ENCODE measurements at regions not wholly inside any gene's neighbourhood (a gene's known extent, or its start where the extent isn't known, plus 50 kb on each side); places are given as distances from the start of the nearest gene placed in this dataset.

DNA sequence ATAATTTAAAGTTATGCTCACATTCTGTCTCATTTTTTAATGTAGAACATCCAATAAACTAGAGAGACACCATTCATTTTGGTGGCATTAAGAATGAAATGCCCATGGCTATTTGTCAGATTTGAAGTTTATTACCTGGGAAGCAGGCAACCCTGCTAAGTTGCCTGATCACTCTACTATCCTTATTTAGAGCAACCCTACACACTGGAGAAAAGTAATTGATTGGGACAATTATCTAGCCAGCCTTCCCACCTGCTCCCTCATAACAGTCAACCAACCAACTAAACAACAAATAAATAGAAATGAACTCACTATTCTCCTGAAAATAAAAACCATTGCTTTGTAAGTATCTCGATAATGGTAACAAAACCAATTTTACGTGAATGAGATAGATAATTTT is 1129.0 kb upstream of the TENM4 start:
- no peak overlapping the region for H3K27ac Mint-ChIP-seq
- POLR2A ChIA-PET, result no interaction called here
- H3K36me3 Mint-ChIP-seq, result no peaks in the 10 kb centered on the region
- H3K4me3 Mint-ChIP-seq, result no peak overlapping the region
- H3K4me1 Mint-ChIP-seq, result no peaks in the 10 kb centered on the region
- DNase-seq, result no peak
- no peaks in the 10 kb centered on the region for H3K27me3 Mint-ChIP-seq
- no peak for ATAC-seq (ENCODE audit: low read depth)
- peaks cover 14% of the 10 kb centered on the region for H3K9me3 Mint-ChIP-seq

GRCh38 chr11:80565231-80565630 is 1124.4 kb upstream of the TENM4 start:
- DNase-seq, result no peak
- Mint-ChIP-seq H3K27ac (no peak overlapping the region), H3K36me3 (no peaks in the 10 kb centered on the region), H3K9me3 (no peaks in the 10 kb centered on the region), H3K4me1 (no peaks in the 10 kb centered on the region), H3K4me3 (no peak overlapping the region), H3K27me3 (no peaks in the 10 kb centered on the region)
- POLR2A ChIA-PET, result no interaction called here
- ATAC-seq (ENCODE audit: low read depth), result no peak

- Mint-ChIP-seq H3K27me3 (no peaks in the 10 kb centered on the region), H3K9me3 (peaks cover 3% of the 10 kb centered on the region), H3K27ac (no peak overlapping the region), H3K4me1 (no peaks in the 10 kb centered on the region), H3K4me3 (no peak overlapping the region), H3K36me3 (no peaks in the 10 kb centered on the region)
- DNase-seq (no peak), ATAC-seq (ENCODE audit: low read depth) (no peak)
- POLR2A ChIA-PET, result no interaction called here
Measured at GRCh38 chr11:80562523-80563125, 1121.8 kb upstream of the TENM4 start.

DNA sequence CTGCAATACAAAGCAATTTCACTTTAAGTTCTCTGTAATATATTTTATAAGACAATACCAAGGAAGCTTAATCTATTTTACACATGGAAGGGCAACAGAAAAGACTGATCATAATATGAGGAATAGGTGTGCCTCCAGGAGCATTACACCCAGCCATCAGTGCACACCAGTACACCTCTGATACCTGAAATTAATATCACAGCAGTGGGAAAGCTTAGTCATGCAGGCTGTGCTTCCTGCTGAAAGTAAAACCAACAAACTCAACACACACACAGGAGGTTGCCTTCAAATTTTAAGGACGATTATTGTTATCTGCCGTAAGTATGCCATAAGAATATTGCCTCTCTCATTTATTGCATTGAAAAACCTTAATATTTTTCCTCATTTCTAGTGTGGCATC is 1119.1 kb upstream of the TENM4 start:
- Mint-ChIP-seq H3K4me1 (no peaks in the 10 kb centered on the region), H3K9me3 (peaks cover 6% of the 10 kb centered on the region), H3K27ac (no peak overlapping the region), H3K36me3 (no peaks in the 10 kb centered on the region), H3K27me3 (no peaks in the 10 kb centered on the region), H3K4me3 (no peak overlapping the region)
- POLR2A ChIA-PET, result no interaction called here
- DNase-seq, result no peak
- no peak for ATAC-seq (ENCODE audit: low read depth)

GRCh38 chr11:80553565-80553964 is 1112.7 kb upstream of the TENM4 start:
- Mint-ChIP-seq H3K4me1 (no peaks in the 10 kb centered on the region), H3K36me3 (no peaks in the 10 kb centered on the region), H3K9me3 (peaks cover 9% of the 10 kb centered on the region), H3K27ac (no peak overlapping the region), H3K4me3 (no peak overlapping the region), H3K27me3 (no peaks in the 10 kb centered on the region)
- POLR2A ChIA-PET, result no interaction called here
- no peak for DNase-seq
- ATAC-seq (ENCODE audit: low read depth), result no peak

- POLR2A ChIA-PET, result no interaction called here
Measured at GRCh38 chr11:80542704-80543103, 1101.9 kb upstream of the TENM4 start.

GRCh38 chr11:80538040-80538439 is 1097.2 kb upstream of the TENM4 start:
- ATAC-seq (ENCODE audit: low read depth) (no peak), DNase-seq (no peak)
- Mint-ChIP-seq H3K27me3 (no peaks in the 10 kb centered on the region), H3K4me1 (no peaks in the 10 kb centered on the region), H3K9me3 (peaks cover 6% of the 10 kb centered on the region), H3K4me3 (no peak overlapping the region), H3K36me3 (no peaks in the 10 kb centered on the region), H3K27ac (no peak overlapping the region)
- POLR2A ChIA-PET, result no interaction called here

More at GRCh38 chr11:80542704-80543103, 1101.9 kb upstream of the TENM4 start:
- H3K36me3 Mint-ChIP-seq, result no peaks in the 10 kb centered on the region
- no peaks in the 10 kb centered on the region for H3K27me3 Mint-ChIP-seq
- DNase-seq (no peak), ATAC-seq (ENCODE audit: low read depth) (no peak)
- no peaks in the 10 kb centered on the region for H3K4me1 Mint-ChIP-seq
- peaks cover 4% of the 10 kb centered on the region for H3K9me3 Mint-ChIP-seq
- no peak overlapping the region for H3K27ac Mint-ChIP-seq
- H3K4me3 Mint-ChIP-seq, result no peak overlapping the region

GRCh38 chr11:80533463-80533862 is 1092.6 kb upstream of the TENM4 start:
- no peak overlapping the region for H3K27ac Mint-ChIP-seq
- H3K27me3 Mint-ChIP-seq, result no peaks in the 10 kb centered on the region
- DNase-seq (no peak), ATAC-seq (ENCODE audit: low read depth) (no peak)
- no peaks in the 10 kb centered on the region for H3K4me1 Mint-ChIP-seq
- POLR2A ChIA-PET, result no interaction called here
- H3K36me3 Mint-ChIP-seq, result no peaks in the 10 kb centered on the region
- peaks cover 6% of the 10 kb centered on the region for H3K9me3 Mint-ChIP-seq
- no peak overlapping the region for H3K4me3 Mint-ChIP-seq

GRCh38 chr11:80532633-80533232 is 1091.9 kb upstream of the TENM4 start:
- ATAC-seq (ENCODE audit: low read depth), result no peak
- H3K36me3 Mint-ChIP-seq, result no peaks in the 10 kb centered on the region
- no peak overlapping the region for H3K4me3 Mint-ChIP-seq
- no peaks in the 10 kb centered on the region for H3K27me3 Mint-ChIP-seq
- no peak overlapping the region for H3K27ac Mint-ChIP-seq
- peaks cover 5% of the 10 kb centered on the region for H3K9me3 Mint-ChIP-seq
- POLR2A ChIA-PET, result no interaction called here
- H3K4me1 Mint-ChIP-seq, result no peaks in the 10 kb centered on the region
- no peak for DNase-seq

- ATAC-seq (ENCODE audit: low read depth), result no peak
- H3K9me3 Mint-ChIP-seq, result peaks cover 4% of the 10 kb centered on the region
- no peak overlapping the region for H3K4me3 Mint-ChIP-seq
- no peak for DNase-seq
- H3K27ac Mint-ChIP-seq, result no peak overlapping the region
- no peaks in the 10 kb centered on the region for H3K4me1 Mint-ChIP-seq
- H3K27me3 Mint-ChIP-seq, result no peaks in the 10 kb centered on the region
- no peaks in the 10 kb centered on the region for H3K36me3 Mint-ChIP-seq
- POLR2A ChIA-PET, result no interaction called here
Measured at GRCh38 chr11:80529726-80530125, 1088.9 kb upstream of the TENM4 start.

GRCh38 chr11:80525663-80526405 is 1085.0 kb upstream of the TENM4 start:
- no peak overlapping the region for H3K27ac Mint-ChIP-seq
- POLR2A ChIA-PET, result no interaction called here
- ATAC-seq (ENCODE audit: low read depth) (no peak), DNase-seq (no peak)
- H3K4me1 Mint-ChIP-seq, result no peaks in the 10 kb centered on the region
- no peak overlapping the region for H3K4me3 Mint-ChIP-seq
- H3K27me3 Mint-ChIP-seq, result no peaks in the 10 kb centered on the region
- peaks cover 4% of the 10 kb centered on the region for H3K9me3 Mint-ChIP-seq
- H3K36me3 Mint-ChIP-seq, result no peaks in the 10 kb centered on the region

DNA sequence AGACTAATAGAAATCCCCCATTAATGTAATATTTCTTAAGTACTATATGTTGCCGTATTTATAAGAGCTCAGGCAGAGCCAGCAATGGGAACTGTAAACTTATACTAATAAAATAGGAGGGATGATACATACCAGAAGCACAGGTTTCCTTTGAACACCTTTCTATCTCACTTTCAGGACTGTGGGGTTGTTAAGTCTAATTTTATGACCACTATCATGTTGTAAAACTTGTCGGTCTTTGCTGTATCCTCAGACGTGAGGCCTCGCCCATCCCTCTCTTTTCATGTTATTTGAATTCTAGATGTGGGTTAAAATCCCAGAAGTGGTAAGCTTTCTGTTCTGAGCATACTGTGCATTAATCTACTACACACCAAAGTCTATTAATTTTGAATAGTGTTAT is 1083.5 kb upstream of the TENM4 start:
- no peak for DNase-seq
- POLR2A ChIA-PET, result no interaction called here

DNA sequence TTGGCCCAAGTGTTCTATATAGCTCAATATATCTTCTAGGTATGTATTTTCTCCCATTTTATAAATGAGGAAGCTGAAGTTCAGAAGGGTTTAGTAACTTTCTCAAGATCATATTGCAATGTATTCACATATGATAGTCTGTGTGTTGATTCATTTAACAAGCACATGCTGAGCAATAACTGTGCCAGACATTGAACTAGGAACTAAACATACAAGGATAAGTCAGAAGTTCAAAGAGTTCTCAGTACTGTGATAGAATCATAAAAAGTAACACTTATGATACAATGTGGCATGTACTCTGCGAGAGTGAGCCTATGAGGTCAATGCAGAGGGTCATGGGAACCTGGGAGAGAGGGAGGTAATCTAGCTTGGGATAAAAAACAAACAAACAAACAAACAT is 1082.2 kb upstream of the TENM4 start:
- POLR2A ChIA-PET, result no interaction called here
- DNase-seq, result no peak
- Mint-ChIP-seq H3K27ac (no peak overlapping the region), H3K4me1 (no peaks in the 10 kb centered on the region), H3K36me3 (no peaks in the 10 kb centered on the region), H3K4me3 (no peak overlapping the region), H3K9me3 (no peaks in the 10 kb centered on the region), H3K27me3 (no peaks in the 10 kb centered on the region)
- no peak for ATAC-seq (ENCODE audit: low read depth)

More for the DNA sequence above, 1083.5 kb upstream of the TENM4 start:
- Mint-ChIP-seq H3K27me3 (no peaks in the 10 kb centered on the region), H3K9me3 (peaks cover 4% of the 10 kb centered on the region), H3K36me3 (no peaks in the 10 kb centered on the region), H3K4me1 (no peaks in the 10 kb centered on the region), H3K4me3 (no peak overlapping the region), H3K27ac (no peak overlapping the region)
- no peak for ATAC-seq (ENCODE audit: low read depth)

DNA sequence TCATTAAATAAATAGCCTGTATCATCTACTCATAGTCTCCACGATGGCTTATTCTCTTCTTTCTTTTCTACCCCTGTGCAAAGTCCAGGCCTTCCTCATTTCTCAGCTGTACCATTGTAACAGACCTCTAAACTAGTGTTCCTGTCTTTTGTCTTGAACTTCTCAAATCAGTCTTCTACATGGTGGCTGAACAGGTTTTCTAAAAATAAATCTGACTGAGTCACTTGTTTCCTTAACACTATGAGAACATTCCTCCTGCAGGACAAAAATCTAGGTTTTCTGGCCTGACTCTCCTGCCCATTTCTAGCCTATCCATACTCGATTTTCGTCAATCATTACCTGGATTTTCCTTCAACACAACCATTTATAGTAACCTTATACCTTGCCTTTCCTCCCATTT is 1080.8 kb upstream of the TENM4 start:
- no peak for ATAC-seq (ENCODE audit: low read depth)
- no peaks in the 10 kb centered on the region for H3K27me3 Mint-ChIP-seq
- POLR2A ChIA-PET, result no interaction called here
- H3K4me3 Mint-ChIP-seq, result no peak overlapping the region
- H3K9me3 Mint-ChIP-seq, result peaks cover 4% of the 10 kb centered on the region
- H3K27ac Mint-ChIP-seq, result no peak overlapping the region
- H3K4me1 Mint-ChIP-seq, result no peaks in the 10 kb centered on the region
- no peaks in the 10 kb centered on the region for H3K36me3 Mint-ChIP-seq
- DNase-seq, result no peak
